ENCODE measurements at regions not wholly inside any gene's neighbourhood (a gene's known extent, or its start where the extent isn't known, plus 50 kb on each side); places are given as distances from the start of the nearest gene placed in this dataset.

DNA sequence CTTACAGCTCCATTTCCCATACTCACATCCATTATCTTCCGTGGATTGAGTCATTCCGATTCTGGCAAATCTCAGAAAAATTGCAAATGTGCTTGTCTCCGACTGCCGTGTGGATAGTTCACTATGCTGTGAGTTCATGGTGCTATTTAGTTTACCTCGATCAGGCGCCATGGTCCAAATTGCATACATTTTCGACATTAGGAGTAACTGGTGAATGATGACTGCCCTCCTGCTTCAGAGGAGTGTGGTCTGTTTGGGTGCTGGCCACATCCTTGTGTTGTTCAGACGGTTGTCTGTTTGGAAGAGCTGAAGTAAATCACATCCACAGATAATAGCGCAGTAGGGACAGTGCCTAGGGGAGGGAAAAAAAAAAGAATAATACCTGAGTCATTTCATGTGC is 439.5 kb downstream of the ZNF516 start:
- TF ChIP-seq, protein P1, sequence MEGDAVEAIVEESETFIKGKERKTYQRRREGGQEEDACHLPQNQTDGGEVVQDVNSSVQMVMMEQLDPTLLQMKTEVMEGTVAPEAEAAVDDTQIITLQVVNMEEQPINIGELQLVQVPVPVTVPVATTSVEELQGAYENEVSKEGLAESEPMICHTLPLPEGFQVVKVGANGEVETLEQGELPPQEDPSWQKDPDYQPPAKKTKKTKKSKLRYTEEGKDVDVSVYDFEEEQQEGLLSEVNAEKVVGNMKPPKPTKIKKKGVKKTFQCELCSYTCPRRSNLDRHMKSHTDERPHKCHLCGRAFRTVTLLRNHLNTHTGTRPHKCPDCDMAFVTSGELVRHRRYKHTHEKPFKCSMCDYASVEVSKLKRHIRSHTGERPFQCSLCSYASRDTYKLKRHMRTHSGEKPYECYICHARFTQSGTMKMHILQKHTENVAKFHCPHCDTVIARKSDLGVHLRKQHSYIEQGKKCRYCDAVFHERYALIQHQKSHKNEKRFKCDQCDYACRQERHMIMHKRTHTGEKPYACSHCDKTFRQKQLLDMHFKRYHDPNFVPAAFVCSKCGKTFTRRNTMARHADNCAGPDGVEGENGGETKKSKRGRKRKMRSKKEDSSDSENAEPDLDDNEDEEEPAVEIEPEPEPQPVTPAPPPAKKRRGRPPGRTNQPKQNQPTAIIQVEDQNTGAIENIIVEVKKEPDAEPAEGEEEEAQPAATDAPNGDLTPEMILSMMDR (conservative IDR thresholded peaks at IDR 0.05 in 1 of 2, IDR thresholded peaks at IDR 0.05 in 1 of 2; ENCODE audit: low read depth in 1 of 2, low read length in 2 of 2), result no peak
- TF ChIP-seq EZH2 (IDR thresholded peaks at IDR 0.05; ENCODE audit: low read length, missing control alignments), result no peak

All from fibroblast of lung (primary cell).